PC-9 (cell line): ENCODE measurements at regions not wholly inside any gene's neighbourhood (a gene's known extent, or its start where the extent isn't known, plus 50 kb on each side); places are given as distances from the start of the nearest gene placed in this dataset.

ENCODE experiments used
- CTCF ChIP-seq: fragments of 200-600 bp; sonication (generic); conservative IDR thresholded peaks from 2 replicates; pipeline ENCODE4 v1.6.1; 2017; ENCODE audit warnings: mixed run types, antibody characterized with exemption, mild to moderate bottlenecking, moderate library complexity
- EZH2 ChIP-seq: fragments of 200-600 bp; sonication (generic); IDR thresholded peaks from 2 replicates; pipeline ENCODE4 v1.8.0; 2017; ENCODE audit warnings: antibody characterized with exemption, low read depth

- TF ChIP-seq CTCF, result no peak
- TF ChIP-seq EZH2, result no peak
Observed at GRCh38 chr5:21615195-21615765, 1237.9 kb downstream of the CDH12 start.
